ENCODE measurements at regions not wholly inside any gene's neighbourhood (a gene's known extent, or its start where the extent isn't known, plus 50 kb on each side); places are given as distances from the start of the nearest gene placed in this dataset.

DNA sequence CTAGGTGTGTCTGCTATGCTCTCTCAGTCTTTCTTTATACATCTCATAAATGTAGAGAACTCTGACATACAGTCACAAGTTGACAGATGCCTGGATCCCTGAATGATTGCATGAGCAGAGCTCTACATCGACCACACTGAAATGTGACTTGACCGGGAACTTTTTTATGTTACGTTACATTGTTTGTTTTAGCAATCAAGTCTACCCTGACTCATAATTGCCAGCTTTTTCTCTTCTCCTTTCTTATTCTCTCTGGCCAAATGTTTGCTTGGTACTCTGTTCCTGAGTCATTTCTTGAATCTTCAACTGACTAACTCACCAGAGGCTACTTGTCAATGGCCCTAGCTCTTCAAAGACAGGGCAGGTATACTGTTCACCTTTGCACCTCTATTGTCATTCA, 213.6 kb upstream of the DTNBP1 start:
- Mint-ChIP-seq H3K27me3 (ENCODE audit: insufficient read depth, unreplicated experiment) (peaks cover 5% of the 10 kb centered on the region), H3K4me1 (ENCODE audit: low read depth, unreplicated experiment) (peaks cover 7% of the 10 kb centered on the region), H3K27ac (ENCODE audit: unreplicated experiment) (no peak overlapping the region), H3K4me3 (ENCODE audit: unreplicated experiment) (no peak overlapping the region), H3K9me3 (ENCODE audit: unreplicated experiment) (no peaks in the 10 kb centered on the region), H3K36me3 (ENCODE audit: insufficient read depth, unreplicated experiment) (no peaks in the 10 kb centered on the region)
- Histone ChIP-seq H3K36me3 (ENCODE audit: control insufficient read depth, insufficient read depth, low read length) (no peaks in the 10 kb centered on the region), H3K9me3 (no peaks in the 10 kb centered on the region), H3K4me1 (no peaks in the 10 kb centered on the region), H3K27me3 (replicated peaks; ENCODE audit: control insufficient read depth, insufficient read depth, low read length) (no peaks in the 10 kb centered on the region), H3K4me3 (ENCODE audit: low read depth, low read length) (no peak overlapping the region)
- DNase-seq = no peak
- CTCF ChIA-PET = no interaction called here
- no TSS peak for BruUV-seq (replicated peaks)
- intact Hi-C loops (cut with micrococcal nuclease; ENCODE audit: unreplicated experiment) = no loop called here
- POLR2A ChIA-PET = no interaction called here
- TF ChIP-seq, protein P1, sequence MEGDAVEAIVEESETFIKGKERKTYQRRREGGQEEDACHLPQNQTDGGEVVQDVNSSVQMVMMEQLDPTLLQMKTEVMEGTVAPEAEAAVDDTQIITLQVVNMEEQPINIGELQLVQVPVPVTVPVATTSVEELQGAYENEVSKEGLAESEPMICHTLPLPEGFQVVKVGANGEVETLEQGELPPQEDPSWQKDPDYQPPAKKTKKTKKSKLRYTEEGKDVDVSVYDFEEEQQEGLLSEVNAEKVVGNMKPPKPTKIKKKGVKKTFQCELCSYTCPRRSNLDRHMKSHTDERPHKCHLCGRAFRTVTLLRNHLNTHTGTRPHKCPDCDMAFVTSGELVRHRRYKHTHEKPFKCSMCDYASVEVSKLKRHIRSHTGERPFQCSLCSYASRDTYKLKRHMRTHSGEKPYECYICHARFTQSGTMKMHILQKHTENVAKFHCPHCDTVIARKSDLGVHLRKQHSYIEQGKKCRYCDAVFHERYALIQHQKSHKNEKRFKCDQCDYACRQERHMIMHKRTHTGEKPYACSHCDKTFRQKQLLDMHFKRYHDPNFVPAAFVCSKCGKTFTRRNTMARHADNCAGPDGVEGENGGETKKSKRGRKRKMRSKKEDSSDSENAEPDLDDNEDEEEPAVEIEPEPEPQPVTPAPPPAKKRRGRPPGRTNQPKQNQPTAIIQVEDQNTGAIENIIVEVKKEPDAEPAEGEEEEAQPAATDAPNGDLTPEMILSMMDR (IDR thresholded peaks at IDR 0.05; ENCODE audit: insufficient read depth in 1 of 2, low read depth in 1 of 2, low read length in 1 of 2, severe bottlenecking in 1 of 2, unreplicated experiment in 1 of 2) = no peak

GRCh38 chr6:15875797-15876196, 213.0 kb upstream of the DTNBP1 start:
- H3K4me1 Mint-ChIP-seq (ENCODE audit: low read depth, unreplicated experiment) = peaks cover 7% of the 10 kb centered on the region
- intact Hi-C loops (cut with micrococcal nuclease; ENCODE audit: unreplicated experiment) = no loop called here
- Histone ChIP-seq H3K9me3 (no peaks in the 10 kb centered on the region), H3K4me3 (ENCODE audit: low read depth, low read length) (no peak overlapping the region), H3K27me3 (replicated peaks; ENCODE audit: control insufficient read depth, insufficient read depth, low read length) (no peaks in the 10 kb centered on the region), H3K4me1 (no peaks in the 10 kb centered on the region), H3K36me3 (ENCODE audit: control insufficient read depth, insufficient read depth, low read length) (no peaks in the 10 kb centered on the region)
- no peaks in the 10 kb centered on the region for H3K9me3 Mint-ChIP-seq (ENCODE audit: unreplicated experiment)
- CTCF ChIA-PET = no interaction called here
- H3K4me3 Mint-ChIP-seq (ENCODE audit: unreplicated experiment) = no peak overlapping the region
- peaks cover 3% of the 10 kb centered on the region for H3K27me3 Mint-ChIP-seq (ENCODE audit: insufficient read depth, unreplicated experiment)
- TF ChIP-seq, protein P1 (IDR thresholded peaks at IDR 0.05; ENCODE audit: insufficient read depth in 1 of 2, low read depth in 1 of 2, low read length in 1 of 2, severe bottlenecking in 1 of 2, unreplicated experiment in 1 of 2) = no peak
- no peak overlapping the region for H3K27ac Mint-ChIP-seq (ENCODE audit: unreplicated experiment)
- BruUV-seq (replicated peaks) = no TSS peak
- no peak for DNase-seq
- H3K36me3 Mint-ChIP-seq (ENCODE audit: insufficient read depth, unreplicated experiment) = no peaks in the 10 kb centered on the region
- POLR2A ChIA-PET = no interaction called here

- Histone ChIP-seq H3K9me3 (no peaks in the 10 kb centered on the region), H3K36me3 (ENCODE audit: control insufficient read depth, insufficient read depth, low read length) (no peaks in the 10 kb centered on the region), H3K4me1 (no peaks in the 10 kb centered on the region), H3K27me3 (replicated peaks; ENCODE audit: control insufficient read depth, insufficient read depth, low read length) (no peaks in the 10 kb centered on the region), H3K4me3 (ENCODE audit: low read depth, low read length) (no peak overlapping the region)
- no peaks in the 10 kb centered on the region for H3K9me3 Mint-ChIP-seq (ENCODE audit: unreplicated experiment)
- intact Hi-C loops (cut with micrococcal nuclease; ENCODE audit: unreplicated experiment) = no loop called here
- H3K4me1 Mint-ChIP-seq (ENCODE audit: low read depth, unreplicated experiment) = peaks cover 7% of the 10 kb centered on the region
- TF ChIP-seq, protein P1 (IDR thresholded peaks at IDR 0.05; ENCODE audit: insufficient read depth in 1 of 2, low read depth in 1 of 2, low read length in 1 of 2, severe bottlenecking in 1 of 2, unreplicated experiment in 1 of 2) = no peak
- no TSS peak for BruUV-seq (replicated peaks)
- H3K27ac Mint-ChIP-seq (ENCODE audit: unreplicated experiment) = no peak overlapping the region
- H3K36me3 Mint-ChIP-seq (ENCODE audit: insufficient read depth, unreplicated experiment) = no peaks in the 10 kb centered on the region
- H3K4me3 Mint-ChIP-seq (ENCODE audit: unreplicated experiment) = no peak overlapping the region
- ChIA-PET POLR2A (no interaction called here), CTCF (no interaction called here)
- no peak for DNase-seq
- H3K27me3 Mint-ChIP-seq (ENCODE audit: insufficient read depth, unreplicated experiment) = peaks cover 9% of the 10 kb centered on the region
Observed at GRCh38 chr6:15874821-15875220, 212.0 kb upstream of the DTNBP1 start.
